GM13976 (cell line): ENCODE measurements at regions not wholly inside any gene's neighbourhood (a gene's known extent, or its start where the extent isn't known, plus 50 kb on each side); places are given as distances from the start of the nearest gene placed in this dataset.

ENCODE experiments used
- DNase-seq: peaks from one replicate; pipeline ENCODE4 v3.0.0; 2012; ENCODE audit warnings: low spot score
- CTCF ChIP-seq: IDR thresholded peaks from 2 replicates; pipeline ENCODE4 v1.5.1; 2012; ENCODE audit warnings: borderline replicate concordance, mild to moderate bottlenecking; ENCODE audit not compliant: insufficient read depth; ENCODE audit errors: extremely low read depth, missing control alignments, control extremely low read depth
- in situ Hi-C: fragments of 300-500 bp; cut with MboI; formaldehyde crosslinking; loops from one replicate; pipeline ENCODE4 v1.12.0; 2022; ENCODE audit warnings: low sequenced_read_pairs, mixed read lengths, inconsistent platforms; ENCODE audit not compliant: unreplicated experiment

- DNase-seq = no peak
- no peak for TF ChIP-seq CTCF
- in situ Hi-C loops = no loop called here
These were observed 440.3 kb upstream of the HS3ST5 start for GRCh38 chr6:114783083-114783482.

- in situ Hi-C loops = no loop called here
- TF ChIP-seq CTCF = no peak
- DNase-seq = no peak
These were observed 422.0 kb upstream of the HS3ST5 start for GRCh38 chr6:114764866-114765265.

- in situ Hi-C loops = no loop called here
- TF ChIP-seq CTCF = no peak
These were observed 419.3 kb upstream of the HS3ST5 start for GRCh38 chr6:114762145-114762544.

GRCh38 chr6:114747995-114748625, 405.3 kb upstream of the HS3ST5 start:
- in situ Hi-C loops = loop anchor here (25.0 kb wide), 1 partner anchor 1139 kb away; no protein-coding TSS in a partner anchor
- peak; percentile 3 for DNase-seq
- peak; percentile 36 for TF ChIP-seq CTCF

More at GRCh38 chr6:114762145-114762544, 419.3 kb upstream of the HS3ST5 start:
- no peak for DNase-seq

GRCh38 chr6:114740547-114740946, 397.7 kb upstream of the HS3ST5 start:
- in situ Hi-C loops = loop anchor here (25.0 kb wide), 1 partner anchor 1147 kb away; no protein-coding TSS in a partner anchor
- TF ChIP-seq CTCF = no peak
- DNase-seq = no peak

- no peak for DNase-seq
- in situ Hi-C loops = loop anchor here (25.0 kb wide), 1 partner anchor 1148 kb away; no protein-coding TSS in a partner anchor
- TF ChIP-seq CTCF = no peak
These were observed 396.8 kb upstream of the HS3ST5 start for GRCh38 chr6:114739656-114740055.
